GM19238 (cell line): ENCODE measurements at regions not wholly inside any gene's neighbourhood (a gene's known extent, or its start where the extent isn't known, plus 50 kb on each side); places are given as distances from the start of the nearest gene placed in this dataset.

Source experiments
- DNase-seq: peaks from one replicate; pipeline ENCODE4 v3.0.0; 2011; ENCODE audit warnings: low spot score; ENCODE audit not compliant: insufficient read length

- no peak for DNase-seq
These were observed 402.1 kb upstream of the MCTP2 start for GRCh38 chr15:93829115-93829870.

GRCh38 chr15:93826790-93827189 lies 404.6 kb upstream of the MCTP2 start:
- DNase-seq = no peak

GRCh38 chr15:93826293-93826692 lies 405.1 kb upstream of the MCTP2 start:
- no peak for DNase-seq

- DNase-seq = no peak
These were observed 405.7 kb upstream of the MCTP2 start for GRCh38 chr15:93825682-93826081.

- no peak for DNase-seq
These were observed 407.1 kb upstream of the MCTP2 start for GRCh38 chr15:93823971-93824913.

- no peak for DNase-seq
These were observed 410.8 kb upstream of the MCTP2 start for GRCh38 chr15:93820566-93820965.

GRCh38 chr15:93819826-93820225 lies 411.5 kb upstream of the MCTP2 start:
- no peak for DNase-seq

- DNase-seq = no peak
These were observed 414.5 kb upstream of the MCTP2 start for GRCh38 chr15:93816815-93817214.

GRCh38 chr15:93811305-93811704 lies 420.1 kb upstream of the MCTP2 start:
- DNase-seq = no peak

- no peak for DNase-seq
These were observed 421.8 kb upstream of the MCTP2 start for GRCh38 chr15:93809516-93809915.

- no peak for DNase-seq
These were observed 427.8 kb upstream of the MCTP2 start for GRCh38 chr15:93803421-93804152.

- no peak for DNase-seq
These were observed 430.2 kb upstream of the MCTP2 start for GRCh38 chr15:93801206-93801605.

- DNase-seq = no peak
These were observed 430.6 kb upstream of the MCTP2 start for GRCh38 chr15:93800805-93801204.

GRCh38 chr15:93789441-93789840 lies 441.9 kb upstream of the MCTP2 start:
- no peak for DNase-seq

GRCh38 chr15:93780073-93780472 lies 451.3 kb upstream of the MCTP2 start:
- DNase-seq = no peak

- DNase-seq = no peak
These were observed 452.0 kb upstream of the MCTP2 start for GRCh38 chr15:93779341-93779740.

GRCh38 chr15:93771196-93772030 lies 459.9 kb upstream of the MCTP2 start:
- DNase-seq = no peak

GRCh38 chr15:93770788-93771187 lies 460.6 kb upstream of the MCTP2 start:
- DNase-seq = no peak

- no peak for DNase-seq
These were observed 469.3 kb upstream of the MCTP2 start for GRCh38 chr15:93762036-93762435.

GRCh38 chr15:93759629-93760028 lies 471.7 kb upstream of the MCTP2 start:
- DNase-seq = no peak

GRCh38 chr15:93758824-93759223 lies 472.5 kb upstream of the MCTP2 start:
- DNase-seq = no peak
